GM21717 (cell line): ENCODE measurements at regions not wholly inside any gene's neighbourhood (a gene's known extent, or its start where the extent isn't known, plus 50 kb on each side); places are given as distances from the start of the nearest gene placed in this dataset.

Experiments
- ATAC-seq: cut with Tn5 transposase; IDR thresholded peaks from one replicate; pipeline ENCODE4 v1.9.1; 2021; ENCODE audit warnings: mild to moderate bottlenecking, moderate library complexity; ENCODE audit not compliant: unreplicated experiment

- no peak for ATAC-seq
Measured at GRCh38 chr1:163725551-163725950, 403.8 kb downstream of the NUF2 start.

- ATAC-seq = no peak
Measured at GRCh38 chr1:163730411-163730821, 408.7 kb downstream of the NUF2 start.

GRCh38 chr1:163737261-163737660, 415.5 kb downstream of the NUF2 start:
- no peak for ATAC-seq

GRCh38 chr1:163744301-163744887, 422.6 kb downstream of the NUF2 start:
- ATAC-seq = no peak

- no peak for ATAC-seq
Measured at GRCh38 chr1:163745204-163745603, 423.4 kb downstream of the NUF2 start.

- ATAC-seq = no peak
Measured at GRCh38 chr1:163747261-163747660, 425.5 kb downstream of the NUF2 start.

- ATAC-seq = no peak
Measured at GRCh38 chr1:163747855-163748254, 426.1 kb downstream of the NUF2 start.

DNA sequence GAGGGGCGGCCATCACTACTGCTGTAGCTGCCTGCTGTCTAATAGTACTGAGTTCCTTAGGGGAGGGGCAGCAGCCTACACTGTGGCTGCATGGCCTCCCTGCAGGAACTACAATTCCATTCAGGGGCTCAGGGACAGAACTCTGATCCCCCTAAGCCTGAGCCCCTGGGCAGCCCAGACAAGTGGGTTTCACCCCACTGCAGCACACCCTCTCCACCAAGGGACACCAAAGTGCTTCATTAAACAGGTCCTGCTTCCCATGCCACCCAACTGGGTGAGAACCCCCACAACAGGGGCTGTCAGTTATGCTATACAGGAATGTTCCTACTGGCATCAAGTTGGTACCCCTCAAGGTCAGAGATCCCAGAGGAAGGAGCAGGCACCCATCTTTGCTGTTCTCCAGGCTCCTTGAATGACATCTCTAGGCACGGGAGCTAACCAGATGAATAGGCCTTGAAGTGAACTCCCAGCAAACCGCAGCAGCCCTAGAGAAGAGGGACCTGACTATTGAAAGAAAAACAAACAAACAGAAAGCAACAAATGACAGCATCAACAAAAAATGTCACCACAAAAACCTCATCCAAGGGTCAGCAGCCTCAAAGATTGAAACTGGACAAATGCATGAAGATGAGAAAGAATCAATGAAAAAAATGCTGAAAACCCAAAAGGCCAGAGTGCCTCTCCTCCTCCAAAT, 437.4 kb downstream of the NUF2 start:
- no peak for ATAC-seq

- ATAC-seq = no peak
Measured at GRCh38 chr1:163761898-163762297, 440.1 kb downstream of the NUF2 start.

GRCh38 chr1:163766257-163766918, 444.6 kb downstream of the NUF2 start:
- ATAC-seq = no peak

- no peak for ATAC-seq
Measured at GRCh38 chr1:163768576-163768975, 446.8 kb downstream of the NUF2 start.

GRCh38 chr1:163770265-163770664, 448.5 kb downstream of the NUF2 start:
- no peak for ATAC-seq

- ATAC-seq = no peak
Measured at GRCh38 chr1:163771637-163772036, 449.9 kb downstream of the NUF2 start.

DNA sequence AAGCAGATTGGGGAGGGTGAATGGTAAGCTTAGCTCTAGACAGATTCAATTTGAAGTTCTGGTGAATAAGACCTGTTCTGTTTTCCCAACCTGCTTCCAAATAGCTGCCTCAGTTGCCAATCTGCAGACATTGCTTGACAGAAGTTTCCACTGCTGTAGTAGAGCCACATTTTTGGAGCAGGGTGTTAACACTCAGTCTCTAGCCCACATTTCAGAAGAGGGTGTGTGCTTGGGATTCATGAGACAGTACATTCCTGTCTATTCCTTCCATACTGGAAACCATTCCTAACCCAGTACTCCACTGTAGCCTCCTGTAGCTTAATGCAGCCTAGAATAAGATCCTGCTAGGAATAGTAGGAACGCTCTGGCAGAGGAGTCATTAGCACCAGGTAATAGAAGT, 450.5 kb downstream of the NUF2 start:
- no peak for ATAC-seq

DNA sequence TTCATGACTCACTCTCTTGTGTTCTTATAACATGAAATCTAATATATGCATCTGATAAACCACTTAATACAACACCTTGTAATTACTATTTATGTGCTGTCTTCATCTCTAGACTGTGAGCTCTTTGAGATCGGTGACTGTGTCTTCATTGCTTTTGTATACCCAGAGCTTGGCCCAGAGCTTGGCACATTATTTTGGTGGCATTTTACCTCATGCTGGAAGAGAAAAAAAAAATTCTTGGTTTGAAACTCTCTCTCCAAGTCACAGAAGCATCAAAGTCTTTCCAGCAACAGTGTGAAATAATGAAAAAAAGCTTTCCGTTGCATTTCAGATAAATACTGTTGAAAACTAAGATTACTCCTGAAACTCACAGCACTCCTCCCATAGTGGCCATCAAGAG, 451.6 kb downstream of the NUF2 start:
- ATAC-seq = no peak

DNA sequence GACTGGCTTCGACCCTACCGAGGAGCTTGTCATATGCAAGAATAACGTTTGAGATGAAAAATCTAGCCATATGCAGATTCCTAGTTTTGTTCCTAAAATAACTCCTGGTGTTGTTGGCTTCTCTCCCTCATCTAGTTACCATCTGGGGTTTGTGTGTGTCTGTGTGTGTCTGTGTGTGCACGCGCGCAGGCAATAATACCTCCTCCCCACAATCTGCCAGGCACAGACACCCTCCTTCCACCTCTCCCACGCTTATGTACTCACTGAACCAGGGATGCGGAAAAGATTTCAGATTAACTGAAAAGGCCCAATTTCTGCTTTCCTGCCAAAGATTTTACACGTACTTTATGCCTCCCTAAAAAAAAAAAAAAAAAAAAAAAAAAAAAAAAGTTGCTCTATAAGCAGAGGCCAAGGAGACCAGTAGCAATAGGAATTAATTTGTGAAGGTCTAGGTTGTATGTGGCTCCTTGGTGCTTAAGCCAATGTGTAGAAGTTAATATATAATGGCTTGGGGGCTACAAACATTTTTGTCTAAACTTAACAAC, 452.7 kb downstream of the NUF2 start:
- no peak for ATAC-seq

DNA sequence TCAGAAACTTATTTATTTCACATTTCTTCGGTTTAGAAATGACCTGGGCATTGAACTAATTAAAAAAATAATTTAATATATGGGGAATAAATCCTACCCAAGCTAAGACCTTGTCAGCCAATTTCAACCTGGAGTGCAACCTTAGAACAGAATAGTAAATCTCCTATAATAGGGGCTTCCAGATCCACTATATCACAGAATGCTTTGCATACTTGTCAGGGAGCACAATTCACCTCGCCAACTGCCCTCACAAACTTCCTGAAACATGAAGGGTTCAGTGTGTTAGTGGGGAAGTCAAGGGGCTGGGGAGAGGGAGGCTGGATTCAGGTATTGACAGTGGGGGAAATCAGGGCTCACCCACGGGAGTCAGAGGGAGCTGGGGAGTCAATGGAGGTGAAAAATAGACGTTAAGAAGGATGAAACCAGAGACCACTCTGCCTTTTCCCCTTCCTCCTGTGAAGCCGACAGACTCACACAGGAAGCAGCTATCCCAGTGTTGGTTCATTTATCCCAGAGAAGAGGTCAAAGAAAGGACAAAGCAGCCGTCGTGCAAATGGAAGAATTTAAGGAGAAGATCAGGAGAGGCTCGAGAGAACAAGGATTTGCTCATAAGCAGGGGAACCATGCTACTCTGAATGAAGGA, 453.3 kb downstream of the NUF2 start:
- ATAC-seq = no peak

GRCh38 chr1:163777205-163777604, 455.5 kb downstream of the NUF2 start:
- no peak for ATAC-seq

DNA sequence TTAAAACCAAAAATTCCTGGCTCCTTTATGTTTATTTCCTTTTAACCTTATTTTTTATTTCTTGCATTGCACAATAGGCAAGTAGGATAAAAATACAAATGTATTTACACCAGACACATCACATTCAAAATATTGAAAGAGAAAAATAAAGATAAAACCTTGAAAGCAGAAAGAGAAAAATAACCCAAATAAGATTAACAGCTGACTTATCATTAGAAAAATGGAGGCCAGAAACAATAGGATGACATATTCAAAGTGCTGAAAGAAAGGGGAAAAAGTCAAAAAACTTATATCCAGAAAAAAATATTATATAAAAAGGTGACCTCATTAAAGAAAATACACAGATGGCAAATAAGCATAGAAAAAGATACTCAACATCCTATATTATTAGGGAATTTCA, 459.4 kb downstream of the NUF2 start:
- ATAC-seq = no peak

- no peak for ATAC-seq
Measured at GRCh38 chr1:163785868-163786405, 464.2 kb downstream of the NUF2 start.

DNA sequence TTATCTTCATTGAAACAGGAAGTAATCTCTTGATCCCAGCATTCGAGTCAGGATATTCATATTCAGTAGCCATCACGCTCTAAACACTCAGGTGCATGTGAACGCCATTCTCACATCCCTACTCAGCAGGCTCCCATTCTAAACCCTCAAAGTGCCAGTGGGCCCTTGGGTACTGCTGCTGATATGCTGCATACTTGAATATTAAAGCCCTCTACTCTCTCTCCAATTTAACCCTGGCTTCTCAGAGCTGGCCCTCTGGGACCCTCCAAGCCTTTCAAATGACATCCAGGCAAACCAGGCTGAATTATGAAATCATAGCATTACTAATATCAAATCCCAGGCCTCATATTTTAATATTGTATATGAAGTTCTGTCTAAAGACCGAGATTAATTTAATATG, 468.2 kb downstream of the NUF2 start:
- no peak for ATAC-seq
